MM.1S (cell line): ENCODE measurements at regions not wholly inside any gene's neighbourhood (a gene's known extent, or its start where the extent isn't known, plus 50 kb on each side); places are given as distances from the start of the nearest gene placed in this dataset.

ENCODE experiments used
- CTCF ChIP-seq: fragments of 300-600 bp; sonication (generic); IDR thresholded peaks from 2 replicates; pipeline ENCODE4 v1.5.1; 2016; ENCODE audit warnings: antibody characterized with exemption, low read length, mixed read lengths
- EZH2 ChIP-seq: fragments of 300-600 bp; sonication (generic); optimal IDR thresholded peaks from 2 replicates; pipeline ENCODE3; 2017; ENCODE audit warnings: low read depth, mild to moderate bottlenecking, antibody characterized with exemption, low read length, mixed read lengths
- EZH2phosphoT487 ChIP-seq: fragments of 300-600 bp; sonication (generic); IDR thresholded peaks from 2 replicates; pipeline ENCODE4 v1.6.1; 2018; ENCODE audit warnings: antibody characterized with exemption, low read length

DNA sequence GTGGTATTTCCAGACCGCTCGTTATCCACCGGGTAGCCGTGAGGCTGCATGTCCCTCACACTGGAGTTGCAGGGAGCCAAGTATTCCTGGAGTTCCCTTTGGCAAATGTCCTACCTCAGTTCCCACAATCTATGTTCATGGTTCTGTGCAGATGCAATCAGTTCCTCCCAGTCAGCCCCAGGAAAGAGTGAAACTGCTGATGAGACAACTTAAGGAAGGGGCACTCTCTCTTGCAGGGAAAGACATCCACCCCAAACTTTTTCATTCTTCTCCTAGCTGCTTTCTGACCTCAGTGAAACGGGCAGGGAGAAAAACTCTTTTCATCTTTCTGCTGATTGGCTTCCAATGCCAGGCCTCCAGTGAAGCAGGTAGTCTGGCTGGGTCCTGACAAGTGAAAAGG is 205.1 kb upstream of the TMEM45B start:
- TF ChIP-seq CTCF, result no peak
- no peak for TF ChIP-seq EZH2
- TF ChIP-seq EZH2phosphoT487, result no peak
